ENCODE measurements at regions not wholly inside any gene's neighbourhood (a gene's known extent, or its start where the extent isn't known, plus 50 kb on each side); places are given as distances from the start of the nearest gene placed in this dataset.

- H4K8ac ChIP-seq (ENCODE audit: extremely low read depth, insufficient read depth, low read length): no peak overlapping the region
- H3K56ac ChIP-seq (replicated peaks; ENCODE audit: insufficient read length, low read depth, low read length): no peak overlapping the region
- no peaks in the 10 kb centered on the region for H4K20me1 ChIP-seq (replicated peaks in 1 of 2; ENCODE audit: control insufficient read depth in 1 of 2, insufficient read depth in 2 of 2, low read length in 2 of 2)
- H3K4ac ChIP-seq (replicated peaks; ENCODE audit: insufficient read length, low read depth, low read length): no peak overlapping the region
- H2BK120ac ChIP-seq (replicated peaks; ENCODE audit: low read depth, low read length): no peak overlapping the region
- H3K27me3 ChIP-seq (replicated peaks in 1 of 4; ENCODE audit: control insufficient read depth in 3 of 4, extremely low read depth in 1 of 4, insufficient read depth in 3 of 4, low read length in 3 of 4): no peaks in the 10 kb centered on the region
- no peaks in the 10 kb centered on the region for H3K79me1 ChIP-seq (ENCODE audit: low read depth, low read length)
- no peak overlapping the region for H4K5ac ChIP-seq (ENCODE audit: insufficient read length, low read depth, low read length)
- POLR2A ChIA-PET (ENCODE audit: partially characterized antibody): no interaction called here
- TF ChIP-seq RNF2 (IDR thresholded peaks at IDR 0.05; ENCODE audit: borderline replicate concordance, low read depth, low read length, missing control alignments, poor library complexity, severe bottlenecking): no peak
- H3K36me3 ChIP-seq (ENCODE audit: control insufficient read depth in 2 of 4, insufficient read depth in 4 of 4, low read length in 3 of 4): no peaks in the 10 kb centered on the region
- H3K4me3 ChIP-seq (ENCODE audit: extremely low read depth in 1 of 4, insufficient read depth in 2 of 4, low read depth in 3 of 4, low read length in 4 of 4): no peak overlapping the region
- H2BK15ac ChIP-seq (ENCODE audit: low read length): no peak overlapping the region
- H3K23ac ChIP-seq (ENCODE audit: insufficient read length): no peak overlapping the region
- no peaks in the 10 kb centered on the region for H3K4me1 ChIP-seq (replicated peaks in 1 of 4; ENCODE audit: control insufficient read depth in 3 of 4, insufficient read depth in 4 of 4, low read length in 3 of 4)
- no peak overlapping the region for H4K91ac ChIP-seq (replicated peaks; ENCODE audit: insufficient read length, low read length)
- CTCF ChIA-PET (ENCODE audit: partially characterized antibody): no interaction called here
- H3K27ac ChIP-seq (ENCODE audit: low read depth, low read length): no peak overlapping the region
- FAIRE-seq: no peak
- H2BK5ac ChIP-seq (ENCODE audit: low read depth, low read length): no peak overlapping the region
- 86% methylated on average over 3 of the region's 3 CpGs; no CpG with 5 or more reads in 1 of the 2 experiments for WGBS, 2 experiments (ENCODE audit: extremely low coverage in 1 of 2, insufficient coverage in 1 of 2, insufficient read length in 1 of 2, insufficient replicate concordance in 2 of 2, low coverage in 1 of 2, low lambda C conversion rate in 2 of 2, missing lambda C conversion rate in 1 of 2)
- no peaks in the 10 kb centered on the region for H3K23me2 ChIP-seq (ENCODE audit: low read depth, low read length)
- H3K4me2 ChIP-seq (ENCODE audit: insufficient read depth in 1 of 2, low read depth in 2 of 2, low read length in 2 of 2): no peak overlapping the region
- H3K18ac ChIP-seq (ENCODE audit: extremely low read depth, low read length): no peak overlapping the region
- no peaks in the 10 kb centered on the region for H3K79me2 ChIP-seq (ENCODE audit: control insufficient read depth in 1 of 2, insufficient read depth in 2 of 2, low read length in 2 of 2)
- no peak overlapping the region for H3K14ac ChIP-seq (ENCODE audit: insufficient read length)
- no peak overlapping the region for H3K9ac ChIP-seq (replicated peaks in 1 of 4; ENCODE audit: extremely low read depth in 1 of 4, low read depth in 3 of 4, low read length in 3 of 4)
- no peak overlapping the region for H2BK20ac ChIP-seq (ENCODE audit: low read length)
- DNase-seq (ENCODE audit: low read depth in 1 of 2, low spot score in 2 of 2): no peak
- H3K9me3 ChIP-seq (ENCODE audit: insufficient read depth in 2 of 2, low read depth in 1 of 2, low read length in 1 of 2): no peaks in the 10 kb centered on the region
- H2AK5ac ChIP-seq (ENCODE audit: low read depth, low read length): no peak overlapping the region
- no peak overlapping the region for H2AFZ ChIP-seq (ENCODE audit: low read length)
- H2BK12ac ChIP-seq (ENCODE audit: low read depth, low read length): no peak overlapping the region
These were observed 403.1 kb upstream of the EPHA3 start for GRCh38 chr3:88704338-88704737.

All from H1 (cell line).